ENCODE measurements at regions not wholly inside any gene's neighbourhood (a gene's known extent, or its start where the extent isn't known, plus 50 kb on each side); places are given as distances from the start of the nearest gene placed in this dataset.

DNA sequence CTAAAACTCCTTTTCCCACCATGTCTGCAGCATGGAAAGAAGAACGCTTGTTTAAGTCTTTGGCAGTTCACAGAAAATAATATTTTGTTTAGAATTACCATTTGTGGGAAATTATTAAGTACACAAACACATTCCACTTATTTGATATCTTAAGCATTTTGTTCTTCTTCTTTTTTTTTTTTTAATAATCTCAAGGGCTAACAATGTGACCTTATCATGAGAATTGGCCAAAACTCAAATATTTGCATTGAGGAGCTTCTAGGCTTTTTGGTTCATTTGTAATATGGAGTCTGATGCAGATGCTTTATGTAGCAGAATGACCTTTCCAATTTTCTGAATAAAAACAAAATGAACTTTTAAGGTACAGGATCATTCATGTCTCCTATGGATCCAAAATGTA is 555.0 kb downstream of the ZEB2 start:
- peaks cover 4% of the 10 kb centered on the region in 2 donors for H3K9me3 Mint-ChIP-seq
- H3K27ac ChIP-seq (ENCODE audit: low read length): no peak overlapping the region
- peaks cover 7% of the 10 kb centered on the region for H3K36me3 Mint-ChIP-seq
- no CpG with 5 or more reads among the region's 1 CpG for WGBS (ENCODE audit: insufficient coverage)
- intact Hi-C loops (cut with micrococcal nuclease): no loop called here
- no peaks in the 10 kb centered on the region for H3K27me3 Mint-ChIP-seq (ENCODE audit: low read depth in 2 of 2)
- DNase-seq (no peak), ATAC-seq (no peak)
- no peaks in the 10 kb centered on the region for H3K27me3 ChIP-seq (ENCODE audit: control insufficient read depth, insufficient read depth, low read length)
- TF ChIP-seq, protein P1, sequence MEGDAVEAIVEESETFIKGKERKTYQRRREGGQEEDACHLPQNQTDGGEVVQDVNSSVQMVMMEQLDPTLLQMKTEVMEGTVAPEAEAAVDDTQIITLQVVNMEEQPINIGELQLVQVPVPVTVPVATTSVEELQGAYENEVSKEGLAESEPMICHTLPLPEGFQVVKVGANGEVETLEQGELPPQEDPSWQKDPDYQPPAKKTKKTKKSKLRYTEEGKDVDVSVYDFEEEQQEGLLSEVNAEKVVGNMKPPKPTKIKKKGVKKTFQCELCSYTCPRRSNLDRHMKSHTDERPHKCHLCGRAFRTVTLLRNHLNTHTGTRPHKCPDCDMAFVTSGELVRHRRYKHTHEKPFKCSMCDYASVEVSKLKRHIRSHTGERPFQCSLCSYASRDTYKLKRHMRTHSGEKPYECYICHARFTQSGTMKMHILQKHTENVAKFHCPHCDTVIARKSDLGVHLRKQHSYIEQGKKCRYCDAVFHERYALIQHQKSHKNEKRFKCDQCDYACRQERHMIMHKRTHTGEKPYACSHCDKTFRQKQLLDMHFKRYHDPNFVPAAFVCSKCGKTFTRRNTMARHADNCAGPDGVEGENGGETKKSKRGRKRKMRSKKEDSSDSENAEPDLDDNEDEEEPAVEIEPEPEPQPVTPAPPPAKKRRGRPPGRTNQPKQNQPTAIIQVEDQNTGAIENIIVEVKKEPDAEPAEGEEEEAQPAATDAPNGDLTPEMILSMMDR (IDR thresholded peaks at IDR 0.05): no peak
- peaks cover 0 to 4% of the 10 kb centered on the region in 2 donors for H3K4me1 Mint-ChIP-seq
- H3K4me3 ChIP-seq (ENCODE audit: low read length): no peak overlapping the region
- H3K27ac Mint-ChIP-seq: no peak overlapping the region
- H3K4me1 ChIP-seq (ENCODE audit: control insufficient read depth, insufficient read depth, low read length): no peaks in the 10 kb centered on the region
- H3K9me3 ChIP-seq (ENCODE audit: control insufficient read depth, insufficient read depth, low read length): no peaks in the 10 kb centered on the region
- H3K4me3 Mint-ChIP-seq: no peak overlapping the region
- no peaks in the 10 kb centered on the region for H3K36me3 ChIP-seq (ENCODE audit: control insufficient read depth, insufficient read depth, low read length)

DNA sequence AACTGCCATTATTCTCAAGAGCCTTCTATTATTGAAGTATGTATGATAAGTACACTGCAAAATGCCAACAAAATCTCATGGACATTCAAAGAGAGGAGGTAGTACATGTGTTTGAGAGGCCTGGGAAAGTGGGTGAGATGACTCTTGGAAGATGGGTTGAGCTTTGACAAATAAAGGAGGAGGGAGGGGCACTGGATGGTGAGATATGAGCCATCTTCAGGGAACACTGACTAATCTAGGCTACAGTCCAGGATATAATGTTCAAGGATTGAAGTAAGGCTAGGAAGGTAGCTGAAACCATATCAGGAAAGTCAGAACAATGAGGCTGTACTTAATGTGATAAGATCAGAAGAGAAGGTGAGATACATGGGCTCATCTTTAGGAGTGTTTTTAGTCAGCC is 559.7 kb downstream of the ZEB2 start:
- peaks cover 9% of the 10 kb centered on the region for H3K36me3 Mint-ChIP-seq
- no peaks in the 10 kb centered on the region for H3K36me3 ChIP-seq (ENCODE audit: control insufficient read depth, insufficient read depth, low read length)
- ATAC-seq (no peak), DNase-seq (no peak)
- H3K4me3 ChIP-seq (ENCODE audit: low read length): no peak overlapping the region
- no peaks in the 10 kb centered on the region for H3K4me1 Mint-ChIP-seq
- peaks cover 4% of the 10 kb centered on the region in 2 donors for H3K9me3 Mint-ChIP-seq
- no peak overlapping the region for H3K4me3 Mint-ChIP-seq
- TF ChIP-seq, protein P1 (IDR thresholded peaks at IDR 0.05): no peak
- no peaks in the 10 kb centered on the region for H3K4me1 ChIP-seq (ENCODE audit: control insufficient read depth, insufficient read depth, low read length)
- no peak overlapping the region for H3K27ac Mint-ChIP-seq
- H3K9me3 ChIP-seq (ENCODE audit: control insufficient read depth, insufficient read depth, low read length): no peaks in the 10 kb centered on the region
- intact Hi-C loops (cut with micrococcal nuclease): no loop called here
- H3K27me3 ChIP-seq (ENCODE audit: control insufficient read depth, insufficient read depth, low read length): no peaks in the 10 kb centered on the region
- H3K27me3 Mint-ChIP-seq (ENCODE audit: low read depth in 2 of 2): no peaks in the 10 kb centered on the region
- no peak overlapping the region for H3K27ac ChIP-seq (ENCODE audit: low read length)

DNA sequence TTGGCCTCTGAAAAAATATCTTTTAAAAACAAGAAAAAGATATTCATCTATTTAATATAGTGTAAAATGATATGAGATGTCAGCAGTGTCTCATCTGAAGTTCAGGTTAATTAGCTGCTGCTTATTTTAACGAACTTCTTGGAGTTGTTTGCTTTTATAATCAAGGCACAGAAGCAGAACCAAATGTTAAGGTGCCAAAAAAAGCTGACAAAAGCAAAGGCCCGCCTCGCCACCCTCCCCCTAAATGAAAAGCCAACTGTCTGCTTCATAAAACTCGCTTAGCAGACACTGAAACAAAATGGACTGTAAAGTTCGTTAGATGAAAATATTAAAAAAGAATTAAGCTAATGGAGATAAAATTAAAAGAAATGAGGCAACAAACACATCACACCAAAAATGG is 562.6 kb downstream of the ZEB2 start:
- H3K27ac ChIP-seq (ENCODE audit: low read length): no peak overlapping the region
- no peak overlapping the region for H3K4me3 ChIP-seq (ENCODE audit: low read length)
- intact Hi-C loops (cut with micrococcal nuclease): no loop called here
- no peaks in the 10 kb centered on the region for H3K4me1 ChIP-seq (ENCODE audit: control insufficient read depth, insufficient read depth, low read length)
- no peaks in the 10 kb centered on the region for H3K36me3 ChIP-seq (ENCODE audit: control insufficient read depth, insufficient read depth, low read length)
- Mint-ChIP-seq H3K27ac (no peak overlapping the region), H3K4me1 (no peaks in the 10 kb centered on the region), H3K4me3 (no peak overlapping the region), H3K27me3 (ENCODE audit: low read depth in 2 of 2) (no peaks in the 10 kb centered on the region), H3K9me3 (peaks cover 4% of the 10 kb centered on the region in 2 donors), H3K36me3 (peaks cover 9% of the 10 kb centered on the region)
- 91% methylated on average over 5 of the region's 5 CpGs for WGBS (ENCODE audit: insufficient coverage)
- H3K27me3 ChIP-seq (ENCODE audit: control insufficient read depth, insufficient read depth, low read length): no peaks in the 10 kb centered on the region
- DNase-seq: no peak
- ATAC-seq: no peak
- TF ChIP-seq, protein P1 (IDR thresholded peaks at IDR 0.05): no peak
- H3K9me3 ChIP-seq (ENCODE audit: control insufficient read depth, insufficient read depth, low read length): no peaks in the 10 kb centered on the region

DNA sequence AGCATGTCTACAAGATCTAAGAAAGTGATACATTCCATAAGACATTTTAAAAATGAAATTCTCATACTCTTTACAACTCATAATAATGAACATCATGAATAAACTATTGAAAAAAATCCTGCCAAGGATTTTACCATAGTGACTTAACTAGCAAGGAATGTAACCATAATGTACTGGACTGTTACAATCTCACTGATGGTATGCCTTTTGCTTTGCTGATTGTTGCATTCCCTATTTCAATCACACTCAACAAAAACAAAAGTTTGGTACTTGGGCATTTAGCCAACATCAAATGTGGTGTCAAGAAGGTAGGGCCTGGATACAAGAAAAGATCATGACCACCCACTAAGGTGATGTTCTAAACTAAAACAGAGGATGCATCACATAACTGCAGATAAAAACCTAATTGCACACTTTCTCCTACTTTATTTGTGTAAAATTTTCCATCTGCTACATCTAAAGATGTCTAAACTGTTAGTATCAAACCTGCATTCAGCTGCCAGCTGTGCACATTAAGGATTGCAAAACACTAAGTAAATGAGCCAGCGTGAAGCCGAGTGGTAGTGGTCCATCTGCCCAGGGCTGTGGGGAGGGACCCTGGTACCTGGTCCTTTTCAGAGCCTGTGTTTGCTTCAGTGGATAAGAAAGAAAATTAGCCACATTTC is 564.4 kb downstream of the ZEB2 start:
- no peak for DNase-seq
- no peak overlapping the region for H3K27ac Mint-ChIP-seq
- H3K9me3 Mint-ChIP-seq: peaks cover 2 to 4% of the 10 kb centered on the region in 2 donors
- Histone ChIP-seq H3K4me3 (ENCODE audit: low read length) (no peak overlapping the region), H3K27me3 (ENCODE audit: control insufficient read depth, insufficient read depth, low read length) (no peaks in the 10 kb centered on the region), H3K27ac (ENCODE audit: low read length) (no peak overlapping the region), H3K9me3 (ENCODE audit: control insufficient read depth, insufficient read depth, low read length) (no peaks in the 10 kb centered on the region), H3K36me3 (ENCODE audit: control insufficient read depth, insufficient read depth, low read length) (peaks cover 2% of the 10 kb centered on the region), H3K4me1 (ENCODE audit: control insufficient read depth, insufficient read depth, low read length) (no peaks in the 10 kb centered on the region)
- no peak overlapping the region for H3K4me3 Mint-ChIP-seq
- intact Hi-C loops (cut with micrococcal nuclease): no loop called here
- no peak for ATAC-seq
- H3K4me1 Mint-ChIP-seq: no peaks in the 10 kb centered on the region
- 95% methylated on average over 2 of the region's 2 CpGs for WGBS (ENCODE audit: insufficient coverage)
- H3K27me3 Mint-ChIP-seq (ENCODE audit: low read depth in 2 of 2): no peaks in the 10 kb centered on the region
- TF ChIP-seq, protein P1 (IDR thresholded peaks at IDR 0.05): no peak
- H3K36me3 Mint-ChIP-seq: peaks cover 8% of the 10 kb centered on the region

All from natural killer cell (primary cell).